ENCODE measurements at regions not wholly inside any gene's neighbourhood (a gene's known extent, or its start where the extent isn't known, plus 50 kb on each side); places are given as distances from the start of the nearest gene placed in this dataset.

DNA sequence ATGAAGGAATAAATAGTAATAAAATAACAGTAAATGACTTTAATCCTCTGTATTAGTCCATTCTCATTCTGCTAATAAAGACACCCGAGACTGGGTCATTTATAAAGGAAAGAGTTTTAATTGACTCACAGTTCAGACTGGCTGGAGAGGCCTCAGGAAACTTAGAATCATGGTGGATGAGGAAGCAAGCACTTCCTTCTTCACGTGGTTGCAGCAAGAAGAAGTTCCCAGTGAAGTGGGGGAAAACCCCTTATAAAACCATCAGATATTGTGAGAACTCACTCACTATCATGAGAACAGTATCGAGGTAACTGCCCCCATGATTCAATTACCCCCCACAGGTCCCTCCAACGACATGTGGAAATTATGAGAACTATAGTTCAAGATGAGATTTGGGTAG is 727.9 kb upstream of the LINC00305 start:
- no peak overlapping the region for H3K27ac ChIP-seq
- no peak for TF ChIP-seq ZFX (IDR thresholded peaks at IDR 0.05; ENCODE audit: borderline replicate concordance)
- TF ChIP-seq, protein P1, sequence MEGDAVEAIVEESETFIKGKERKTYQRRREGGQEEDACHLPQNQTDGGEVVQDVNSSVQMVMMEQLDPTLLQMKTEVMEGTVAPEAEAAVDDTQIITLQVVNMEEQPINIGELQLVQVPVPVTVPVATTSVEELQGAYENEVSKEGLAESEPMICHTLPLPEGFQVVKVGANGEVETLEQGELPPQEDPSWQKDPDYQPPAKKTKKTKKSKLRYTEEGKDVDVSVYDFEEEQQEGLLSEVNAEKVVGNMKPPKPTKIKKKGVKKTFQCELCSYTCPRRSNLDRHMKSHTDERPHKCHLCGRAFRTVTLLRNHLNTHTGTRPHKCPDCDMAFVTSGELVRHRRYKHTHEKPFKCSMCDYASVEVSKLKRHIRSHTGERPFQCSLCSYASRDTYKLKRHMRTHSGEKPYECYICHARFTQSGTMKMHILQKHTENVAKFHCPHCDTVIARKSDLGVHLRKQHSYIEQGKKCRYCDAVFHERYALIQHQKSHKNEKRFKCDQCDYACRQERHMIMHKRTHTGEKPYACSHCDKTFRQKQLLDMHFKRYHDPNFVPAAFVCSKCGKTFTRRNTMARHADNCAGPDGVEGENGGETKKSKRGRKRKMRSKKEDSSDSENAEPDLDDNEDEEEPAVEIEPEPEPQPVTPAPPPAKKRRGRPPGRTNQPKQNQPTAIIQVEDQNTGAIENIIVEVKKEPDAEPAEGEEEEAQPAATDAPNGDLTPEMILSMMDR (IDR thresholded peaks at IDR 0.05): no peak

DNA sequence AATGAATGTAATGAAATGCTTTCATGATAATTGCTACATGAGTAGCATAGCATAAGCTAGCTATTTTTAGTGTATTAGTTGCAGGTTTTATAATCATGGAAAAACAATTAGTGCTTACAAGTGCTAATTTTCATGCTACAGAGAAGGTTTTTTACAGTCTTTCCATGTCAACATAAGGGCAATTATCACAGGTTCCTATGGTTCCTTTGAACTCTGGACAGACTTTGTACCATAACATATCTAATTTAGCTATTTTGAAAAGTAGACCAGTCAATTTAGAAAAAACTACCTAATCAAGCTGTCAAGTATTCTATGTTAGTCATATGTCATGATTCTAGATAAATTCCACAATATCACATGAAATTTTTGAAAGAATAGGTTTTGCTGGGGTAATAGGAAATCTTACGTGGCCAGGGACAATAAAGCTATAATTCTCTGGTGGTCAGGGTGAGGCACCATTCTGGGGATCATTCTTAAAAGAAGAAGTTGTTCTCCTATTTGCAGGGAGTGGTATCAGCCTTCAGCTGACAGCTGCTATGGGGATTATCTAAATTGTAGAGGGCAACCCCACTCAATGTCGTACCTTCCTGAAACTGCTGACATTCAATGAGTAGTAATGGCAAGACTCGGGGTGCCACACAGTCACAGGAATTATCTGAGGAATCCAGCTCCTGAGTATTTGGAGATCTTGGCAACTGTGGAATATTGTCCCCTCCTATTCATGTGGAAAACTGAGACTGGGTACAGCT is 724.0 kb upstream of the LINC00305 start:
- no peak for TF ChIP-seq ZFX (IDR thresholded peaks at IDR 0.05; ENCODE audit: borderline replicate concordance)
- TF ChIP-seq, protein P1 (IDR thresholded peaks at IDR 0.05): no peak
- H3K27ac ChIP-seq: no peak overlapping the region

DNA sequence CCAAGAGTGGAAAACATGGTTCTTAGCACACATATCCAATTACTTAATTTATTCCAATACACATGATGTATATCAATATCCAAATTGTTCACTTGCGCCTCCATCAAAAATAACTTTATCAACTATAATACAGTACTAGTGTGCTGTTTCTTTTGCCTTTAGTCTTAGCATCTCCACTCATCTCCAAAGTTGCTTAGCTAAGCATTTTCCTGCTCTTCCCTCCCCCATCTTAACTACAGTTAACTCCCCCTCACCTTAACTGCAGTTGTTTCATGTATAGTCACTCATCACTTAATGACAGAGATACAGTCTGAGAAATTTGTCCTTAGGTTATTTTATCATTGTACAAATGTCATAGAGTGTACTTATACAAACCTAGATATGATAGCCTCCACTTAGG is 705.2 kb upstream of the LINC00305 start:
- H3K27ac ChIP-seq: no peak overlapping the region
- TF ChIP-seq, protein P1 (IDR thresholded peaks at IDR 0.05): no peak
- TF ChIP-seq ZFX (IDR thresholded peaks at IDR 0.05; ENCODE audit: borderline replicate concordance): no peak

DNA sequence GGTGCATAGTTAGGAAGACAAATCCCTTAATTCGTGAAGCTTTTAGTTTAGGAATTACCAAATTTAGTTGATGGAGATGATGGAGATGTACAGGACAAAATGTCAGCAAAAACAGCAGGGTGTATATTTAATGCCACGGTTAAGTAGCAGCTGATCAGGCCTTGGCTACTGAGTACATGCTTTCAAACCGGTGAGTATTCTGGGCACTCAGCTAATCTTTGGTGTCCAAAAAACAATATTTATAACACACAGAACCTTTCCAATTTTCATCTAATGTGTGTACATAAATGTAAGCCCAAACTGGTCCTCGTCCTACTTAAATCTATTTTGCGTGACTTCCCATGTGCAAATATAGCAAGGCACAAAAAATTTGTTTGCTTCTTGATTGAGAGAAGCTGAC is 703.4 kb upstream of the LINC00305 start:
- H3K27ac ChIP-seq: peak overlapping the region; percentile 9; the same call in 1 of the 2 replicates
- TF ChIP-seq, protein P1 (IDR thresholded peaks at IDR 0.05): no peak
- TF ChIP-seq ZFX (IDR thresholded peaks at IDR 0.05; ENCODE audit: borderline replicate concordance): no peak

DNA sequence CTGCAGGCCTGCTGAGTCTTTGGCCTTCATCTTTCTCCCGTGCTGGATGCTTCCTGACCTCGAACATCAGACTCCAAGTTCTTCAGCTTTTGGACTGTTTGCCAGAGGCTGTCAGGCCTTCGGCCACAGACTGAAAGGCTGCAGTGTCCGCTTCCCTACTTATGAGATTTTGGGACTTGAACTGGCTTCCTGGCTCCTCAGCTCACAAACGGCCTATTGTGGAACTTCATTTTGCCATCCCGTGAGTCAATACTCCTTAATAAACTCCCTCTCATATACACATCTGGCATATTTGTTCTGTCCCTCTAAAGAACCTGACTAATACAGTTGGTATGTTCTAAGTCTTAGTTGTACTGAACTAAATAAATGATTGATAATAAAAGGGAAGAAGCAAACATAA is 702.8 kb upstream of the LINC00305 start:
- H3K27ac ChIP-seq: no peak overlapping the region
- TF ChIP-seq ZFX (IDR thresholded peaks at IDR 0.05; ENCODE audit: borderline replicate concordance): no peak
- TF ChIP-seq, protein P1 (IDR thresholded peaks at IDR 0.05): no peak

DNA sequence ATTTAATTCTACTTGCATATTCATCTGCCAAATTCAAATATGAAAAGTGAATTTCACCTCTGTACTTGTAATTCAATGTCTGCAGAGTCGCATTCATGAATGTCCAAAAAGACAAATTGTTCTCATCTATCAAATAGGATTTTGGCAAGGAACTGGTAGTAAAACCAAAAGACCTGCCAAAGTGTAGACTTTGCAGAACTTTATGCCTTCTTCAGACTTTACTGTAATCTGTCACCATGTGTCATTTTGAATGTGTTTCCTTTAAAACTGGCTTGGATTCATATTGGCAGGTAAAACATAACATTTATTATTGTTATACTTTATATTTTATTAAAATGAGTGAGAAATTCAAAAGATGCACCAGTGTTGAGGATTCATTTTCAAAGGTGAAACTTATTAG is 701.9 kb upstream of the LINC00305 start:
- H3K27ac ChIP-seq: no peak overlapping the region
- no peak for TF ChIP-seq ZFX (IDR thresholded peaks at IDR 0.05; ENCODE audit: borderline replicate concordance)
- TF ChIP-seq, protein P1 (IDR thresholded peaks at IDR 0.05): no peak

DNA sequence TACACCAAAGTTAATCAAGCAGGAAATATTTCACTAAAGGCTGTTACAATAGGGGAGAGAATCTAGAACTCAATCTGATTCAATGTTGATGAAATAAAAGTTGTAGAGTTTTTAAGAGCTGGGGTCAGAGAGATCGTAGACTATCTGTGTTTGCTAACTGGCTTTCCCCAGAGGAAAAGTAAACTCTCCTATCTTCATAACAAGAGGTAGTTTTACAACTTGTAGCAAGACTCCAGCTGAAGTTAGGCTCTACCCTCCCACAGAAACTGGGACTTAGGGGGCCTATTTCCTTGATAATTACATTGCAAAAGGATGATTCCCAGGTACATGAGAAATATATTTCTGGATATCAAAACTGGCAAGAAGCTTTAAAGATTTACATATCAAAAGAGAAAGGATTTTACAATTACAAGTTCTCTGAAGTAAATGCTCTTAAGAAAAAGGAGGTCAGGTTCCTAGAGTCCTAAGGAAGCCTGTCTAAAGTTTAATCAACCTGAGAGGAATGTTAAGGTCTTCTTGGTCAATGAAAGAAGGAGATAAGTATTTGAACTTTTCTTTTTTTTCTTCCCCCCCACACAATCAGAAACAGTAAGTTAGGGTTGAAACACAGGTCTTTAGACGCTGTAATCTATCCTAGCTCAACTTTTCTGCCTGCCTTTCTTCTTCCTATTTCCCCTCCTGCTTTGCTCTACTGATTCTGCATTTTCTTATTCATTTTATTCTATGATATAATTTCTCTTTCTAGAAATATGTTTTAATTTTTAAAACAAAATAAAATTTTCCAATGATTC is 692.2 kb upstream of the LINC00305 start:
- TF ChIP-seq, protein P1 (IDR thresholded peaks at IDR 0.05): no peak
- TF ChIP-seq ZFX (IDR thresholded peaks at IDR 0.05; ENCODE audit: borderline replicate concordance): no peak
- no peak overlapping the region for H3K27ac ChIP-seq

Measured in 22Rv1 (cell line).